ENCODE measurements at regions not wholly inside any gene's neighbourhood (a gene's known extent, or its start where the extent isn't known, plus 50 kb on each side); places are given as distances from the start of the nearest gene placed in this dataset.

DNA sequence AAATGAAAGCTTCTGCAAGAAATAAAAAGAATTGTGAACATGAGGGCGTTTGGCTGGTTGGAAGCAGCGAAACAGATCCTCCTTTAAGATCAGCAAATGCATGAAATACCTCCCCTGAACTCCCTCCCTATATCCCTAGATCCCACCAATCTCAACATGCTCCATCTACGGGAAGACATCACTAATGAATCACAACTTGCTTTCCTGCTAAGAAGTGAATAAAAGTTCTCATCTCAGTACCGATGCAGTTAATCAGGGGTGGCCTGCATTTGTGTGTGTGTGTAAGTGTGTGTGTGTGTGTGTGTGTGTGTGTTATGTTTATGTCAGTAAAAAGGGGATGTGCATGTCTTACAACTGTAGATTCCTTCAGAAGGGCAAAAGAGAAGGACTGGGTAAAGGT is 238.7 kb downstream of the LIG4 start:
- H2AFZ ChIP-seq (ENCODE audit: low read depth): no peak overlapping the region

DNA sequence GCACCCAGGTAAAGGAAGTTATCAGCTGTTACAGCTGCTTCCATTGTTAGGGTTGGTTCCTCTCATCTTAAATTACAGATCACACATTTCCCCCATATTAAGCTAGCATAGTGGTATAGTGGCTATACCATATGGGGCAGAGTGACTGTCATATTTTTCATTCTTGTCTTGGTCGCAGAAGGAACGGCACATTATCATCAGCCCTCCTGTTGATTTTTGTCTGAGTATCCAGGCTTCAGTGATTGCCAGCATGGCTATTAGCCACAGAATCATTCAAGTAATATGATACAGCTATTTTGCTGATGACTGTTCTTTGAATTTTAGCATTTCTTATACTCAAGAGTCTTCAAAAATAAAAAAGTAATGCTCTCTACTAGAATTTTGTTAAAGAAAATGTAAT is 240.9 kb downstream of the LIG4 start:
- Histone ChIP-seq H3K4me3 (IDR thresholded peaks at IDR 0.05; ENCODE audit: insufficient read depth, low read depth, low read length) (no peak overlapping the region), H3K36me3 (ENCODE audit: insufficient read depth) (no peaks in the 10 kb centered on the region)
- TF ChIP-seq, protein P1, sequence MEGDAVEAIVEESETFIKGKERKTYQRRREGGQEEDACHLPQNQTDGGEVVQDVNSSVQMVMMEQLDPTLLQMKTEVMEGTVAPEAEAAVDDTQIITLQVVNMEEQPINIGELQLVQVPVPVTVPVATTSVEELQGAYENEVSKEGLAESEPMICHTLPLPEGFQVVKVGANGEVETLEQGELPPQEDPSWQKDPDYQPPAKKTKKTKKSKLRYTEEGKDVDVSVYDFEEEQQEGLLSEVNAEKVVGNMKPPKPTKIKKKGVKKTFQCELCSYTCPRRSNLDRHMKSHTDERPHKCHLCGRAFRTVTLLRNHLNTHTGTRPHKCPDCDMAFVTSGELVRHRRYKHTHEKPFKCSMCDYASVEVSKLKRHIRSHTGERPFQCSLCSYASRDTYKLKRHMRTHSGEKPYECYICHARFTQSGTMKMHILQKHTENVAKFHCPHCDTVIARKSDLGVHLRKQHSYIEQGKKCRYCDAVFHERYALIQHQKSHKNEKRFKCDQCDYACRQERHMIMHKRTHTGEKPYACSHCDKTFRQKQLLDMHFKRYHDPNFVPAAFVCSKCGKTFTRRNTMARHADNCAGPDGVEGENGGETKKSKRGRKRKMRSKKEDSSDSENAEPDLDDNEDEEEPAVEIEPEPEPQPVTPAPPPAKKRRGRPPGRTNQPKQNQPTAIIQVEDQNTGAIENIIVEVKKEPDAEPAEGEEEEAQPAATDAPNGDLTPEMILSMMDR (conservative IDR thresholded peaks at IDR 0.05; ENCODE audit: low read depth, low read length): no peak

More for the DNA sequence above, 238.7 kb downstream of the LIG4 start:
- no peak overlapping the region for H3K27ac ChIP-seq
- no peaks in the 10 kb centered on the region for H4K20me1 ChIP-seq (ENCODE audit: insufficient read depth)
- H3K4me2 ChIP-seq: no peak overlapping the region
- H3K27me3 ChIP-seq (ENCODE audit: insufficient read depth, low read depth): no peaks in the 10 kb centered on the region
- no peaks in the 10 kb centered on the region for H3K36me3 ChIP-seq (ENCODE audit: insufficient read depth)
- no peaks in the 10 kb centered on the region for H3K4me1 ChIP-seq (ENCODE audit: low read depth, poor library complexity, severe bottlenecking)
- no peak overlapping the region for H3K4me3 ChIP-seq (IDR thresholded peaks at IDR 0.05; ENCODE audit: insufficient read depth, low read depth, low read length)
- H3K9ac ChIP-seq: no peak overlapping the region
- TF ChIP-seq, protein P1 (conservative IDR thresholded peaks at IDR 0.05; ENCODE audit: low read depth, low read length): no peak
- H3K79me2 ChIP-seq (ENCODE audit: insufficient read depth, low read depth): no peaks in the 10 kb centered on the region

DNA sequence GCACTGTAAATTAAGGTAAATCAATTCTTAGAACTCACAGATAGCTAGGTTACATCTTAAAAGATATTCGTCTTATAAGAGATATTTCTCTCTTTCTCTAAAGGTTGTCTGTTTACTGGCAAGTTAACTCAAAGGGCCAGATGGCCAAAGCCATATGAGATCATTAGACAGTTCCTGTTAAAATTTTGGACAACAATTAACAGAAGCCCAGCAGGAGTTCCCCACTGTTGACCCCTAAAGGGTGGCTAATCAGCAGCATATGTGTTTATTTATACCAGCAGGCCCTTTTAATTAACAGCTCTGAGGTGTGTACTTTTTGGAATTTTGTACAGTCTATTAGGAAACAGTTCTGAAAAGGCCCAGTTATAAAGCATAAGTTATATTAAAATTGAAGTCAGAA is 245.8 kb downstream of the LIG4 start:
- H3K9ac ChIP-seq: no peak overlapping the region
- no peaks in the 10 kb centered on the region for H3K79me2 ChIP-seq (ENCODE audit: insufficient read depth, low read depth)
- H3K36me3 ChIP-seq (ENCODE audit: insufficient read depth): no peaks in the 10 kb centered on the region
- H4K20me1 ChIP-seq (ENCODE audit: insufficient read depth): no peaks in the 10 kb centered on the region
- no peaks in the 10 kb centered on the region for H3K4me1 ChIP-seq (ENCODE audit: low read depth, poor library complexity, severe bottlenecking)
- H3K27ac ChIP-seq: no peak overlapping the region
- no peak overlapping the region for H3K4me2 ChIP-seq
- no peak overlapping the region for H2AFZ ChIP-seq (ENCODE audit: low read depth)
- TF ChIP-seq, protein P1 (conservative IDR thresholded peaks at IDR 0.05; ENCODE audit: low read depth, low read length): no peak
- H3K4me3 ChIP-seq (IDR thresholded peaks at IDR 0.05; ENCODE audit: insufficient read depth, low read depth, low read length): no peak overlapping the region
- no peaks in the 10 kb centered on the region for H3K27me3 ChIP-seq (ENCODE audit: insufficient read depth, low read depth)

More for the DNA sequence above, 240.9 kb downstream of the LIG4 start:
- Histone ChIP-seq H3K79me2 (ENCODE audit: insufficient read depth, low read depth) (no peaks in the 10 kb centered on the region), H3K27me3 (ENCODE audit: insufficient read depth, low read depth) (no peaks in the 10 kb centered on the region), H4K20me1 (ENCODE audit: insufficient read depth) (no peaks in the 10 kb centered on the region), H3K4me2 (no peak overlapping the region), H3K9ac (no peak overlapping the region), H3K27ac (no peak overlapping the region), H2AFZ (ENCODE audit: low read depth) (no peak overlapping the region), H3K4me1 (ENCODE audit: low read depth, poor library complexity, severe bottlenecking) (no peaks in the 10 kb centered on the region)

DNA sequence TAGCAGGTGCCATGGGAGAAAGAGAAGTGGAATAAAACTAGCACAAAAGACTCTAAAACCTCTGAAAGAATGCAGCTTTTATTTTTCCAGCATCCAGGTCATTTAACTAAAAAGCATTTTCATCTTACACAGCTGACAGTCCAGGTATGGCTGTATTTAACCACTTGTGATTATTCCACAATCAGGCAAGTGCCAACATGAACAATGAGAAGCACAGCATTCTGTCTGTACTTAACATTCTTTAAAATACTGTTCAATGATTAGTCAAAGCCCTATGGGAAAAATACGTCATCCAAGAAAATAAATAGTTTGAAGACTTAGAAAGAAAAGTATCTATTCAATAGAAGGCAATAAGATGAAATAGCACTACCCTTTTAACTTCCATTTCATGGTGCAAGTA is 246.9 kb downstream of the LIG4 start:
- Histone ChIP-seq H3K4me3 (IDR thresholded peaks at IDR 0.05; ENCODE audit: insufficient read depth, low read depth, low read length) (no peak overlapping the region), H3K27ac (no peak overlapping the region), H3K27me3 (ENCODE audit: insufficient read depth, low read depth) (no peaks in the 10 kb centered on the region), H3K9ac (no peak overlapping the region), H4K20me1 (ENCODE audit: insufficient read depth) (no peaks in the 10 kb centered on the region), H3K4me2 (no peak overlapping the region), H3K79me2 (ENCODE audit: insufficient read depth, low read depth) (no peaks in the 10 kb centered on the region), H2AFZ (ENCODE audit: low read depth) (no peak overlapping the region), H3K4me1 (ENCODE audit: low read depth, poor library complexity, severe bottlenecking) (no peaks in the 10 kb centered on the region), H3K36me3 (ENCODE audit: insufficient read depth) (no peaks in the 10 kb centered on the region)
- TF ChIP-seq, protein P1 (conservative IDR thresholded peaks at IDR 0.05; ENCODE audit: low read depth, low read length): no peak

Data from KMS-11 (cell line).